Panc1 (cell line): ENCODE measurements at regions not wholly inside any gene's neighbourhood (a gene's known extent, or its start where the extent isn't known, plus 50 kb on each side); places are given as distances from the start of the nearest gene placed in this dataset.
A peak's percentile ranks its signal among the peaks of the same experiment; 100 is the strongest.

ENCODE experiments used
- ATAC-seq: fragments of 200-7000 bp; cut with Tn5 transposase; 2 replicates; pipeline ENCODE4 v1.9.1; 2020; ENCODE audit warnings: mild to moderate bottlenecking, moderate library complexity
- BruUV-seq: library from RNA; stranded (reverse); fragments of 400-500 nt; replicated peaks from 2 replicates; lab custom pipeline; 2021; lab: Mats Ljungman, UMichigan
- CTCF ChIA-PET: fragments of 300-600 bp; sonication (Branson Sonifier 250); formaldehyde crosslinking; loops from one replicate; lab custom pipeline; 2022; ENCODE audit warnings: antibody characterized with exemption; lab: Charles Lee
- POLR2A ChIA-PET: fragments of 300-600 bp; sonication (Branson Sonifier 250); formaldehyde crosslinking; loops from one replicate; lab custom pipeline; 2022; ENCODE audit warnings: antibody characterized with exemption; lab: Charles Lee
- DNase-seq: peaks from one replicate; pipeline ENCODE4 v3.0.0-alpha.2; 2010; ENCODE audit warnings: low read depth, low spot score
- H3K27ac ChIP-seq: 2 replicates; pipeline ENCODE4 v1.5.1; 2011; ENCODE audit warnings: mild to moderate bottlenecking, low read length, inconsistent platforms
- H3K27me3 ChIP-seq: fragments of 200-500 bp; sonication (Bioruptor generic); 2 replicates; pipeline ENCODE4 v1.6.0; 2014; ENCODE audit warnings: low read length, inconsistent platforms; ENCODE audit not compliant: control insufficient read depth, insufficient read depth
- H3K36me3 ChIP-seq: fragments of 200-500 bp; sonication (Bioruptor generic); 2 replicates; pipeline ENCODE4 v1.5.1; 2014; ENCODE audit warnings: inconsistent platforms, mild to moderate bottlenecking, low read length, moderate library complexity; ENCODE audit not compliant: control insufficient read depth, insufficient read depth
- H3K4me1 ChIP-seq: 2 replicates; pipeline ENCODE4 v1.5.1; 2011; ENCODE audit warnings: inconsistent platforms, mild to moderate bottlenecking, low read length, moderate library complexity; ENCODE audit not compliant: control insufficient read depth, insufficient read depth
- H3K4me3 ChIP-seq, 2 experiments: 2 replicates each; pipeline ENCODE4 v1.5.1; 2011 to 2012; ENCODE audit warnings: low read depth in 2 of 2, low read length in 2 of 2, mild to moderate bottlenecking in 2 of 2, inconsistent platforms in 1 of 2, moderate library complexity in 1 of 2
- H3K9me3 ChIP-seq: fragments of 200-500 bp; sonication (Bioruptor generic); 2 replicates; pipeline ENCODE4 v1.5.1; 2014; ENCODE audit warnings: low read depth, mild to moderate bottlenecking, inconsistent platforms, low read length, moderate library complexity; ENCODE audit not compliant: control insufficient read depth, insufficient read depth
- POLR2AphosphoS5 ChIP-seq: IDR thresholded peaks from 2 replicates; pipeline ENCODE4 v1.6.1; 2012; ENCODE audit warnings: mild to moderate bottlenecking, low read depth, low read length, moderate library complexity
- SIN3A ChIP-seq: IDR thresholded peaks from 2 replicates; pipeline ENCODE4 v1.6.1; 2012; ENCODE audit warnings: low read depth, mild to moderate bottlenecking, low read length, moderate library complexity, borderline replicate concordance; ENCODE audit not compliant: insufficient read depth
- TCF7L2 ChIP-seq: IDR thresholded peaks from 2 replicates; pipeline ENCODE4 v1.6.1; 2011; ENCODE audit warnings: mild to moderate bottlenecking, low read depth, low read length, inconsistent platforms
- in situ Hi-C: cut with HindIII; loops from 2 replicates; pipeline ENCODE4 v1.10.0; 2016; ENCODE audit warnings: low sequenced_read_pairs, low pct_unique_long_range_greater_than_20kb
- intact Hi-C: fragments of 100-400 bp; cut with micrococcal nuclease; formaldehyde crosslinking; loops from one replicate; pipeline ENCODE4 v1.10.0; 2022; ENCODE audit not compliant: unreplicated experiment
- TF ChIP-seq, protein P1 (sequence below): fragments of 450-650 bp; IDR thresholded peaks from 2 replicates; pipeline ENCODE4 v1.5.1; 2017; ENCODE audit warnings: mild to moderate bottlenecking
- TF ChIP-seq, protein P2 (sequence below), 2 experiments: IDR thresholded peaks; 2 replicates each; pipeline ENCODE4 v1.6.1; 2011 to 2012; ENCODE audit warnings: low read depth in 2 of 2, control low read depth in 1 of 2, low read length in 1 of 2, mild to moderate bottlenecking in 1 of 2, moderate library complexity in 1 of 2; ENCODE audit not compliant: insufficient read depth in 1 of 2

- TF ChIP-seq, protein P1, sequence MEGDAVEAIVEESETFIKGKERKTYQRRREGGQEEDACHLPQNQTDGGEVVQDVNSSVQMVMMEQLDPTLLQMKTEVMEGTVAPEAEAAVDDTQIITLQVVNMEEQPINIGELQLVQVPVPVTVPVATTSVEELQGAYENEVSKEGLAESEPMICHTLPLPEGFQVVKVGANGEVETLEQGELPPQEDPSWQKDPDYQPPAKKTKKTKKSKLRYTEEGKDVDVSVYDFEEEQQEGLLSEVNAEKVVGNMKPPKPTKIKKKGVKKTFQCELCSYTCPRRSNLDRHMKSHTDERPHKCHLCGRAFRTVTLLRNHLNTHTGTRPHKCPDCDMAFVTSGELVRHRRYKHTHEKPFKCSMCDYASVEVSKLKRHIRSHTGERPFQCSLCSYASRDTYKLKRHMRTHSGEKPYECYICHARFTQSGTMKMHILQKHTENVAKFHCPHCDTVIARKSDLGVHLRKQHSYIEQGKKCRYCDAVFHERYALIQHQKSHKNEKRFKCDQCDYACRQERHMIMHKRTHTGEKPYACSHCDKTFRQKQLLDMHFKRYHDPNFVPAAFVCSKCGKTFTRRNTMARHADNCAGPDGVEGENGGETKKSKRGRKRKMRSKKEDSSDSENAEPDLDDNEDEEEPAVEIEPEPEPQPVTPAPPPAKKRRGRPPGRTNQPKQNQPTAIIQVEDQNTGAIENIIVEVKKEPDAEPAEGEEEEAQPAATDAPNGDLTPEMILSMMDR = no peak
- TF ChIP-seq SIN3A (no peak), POLR2AphosphoS5 (no peak), TCF7L2 (no peak)
- TF ChIP-seq, protein P2, sequence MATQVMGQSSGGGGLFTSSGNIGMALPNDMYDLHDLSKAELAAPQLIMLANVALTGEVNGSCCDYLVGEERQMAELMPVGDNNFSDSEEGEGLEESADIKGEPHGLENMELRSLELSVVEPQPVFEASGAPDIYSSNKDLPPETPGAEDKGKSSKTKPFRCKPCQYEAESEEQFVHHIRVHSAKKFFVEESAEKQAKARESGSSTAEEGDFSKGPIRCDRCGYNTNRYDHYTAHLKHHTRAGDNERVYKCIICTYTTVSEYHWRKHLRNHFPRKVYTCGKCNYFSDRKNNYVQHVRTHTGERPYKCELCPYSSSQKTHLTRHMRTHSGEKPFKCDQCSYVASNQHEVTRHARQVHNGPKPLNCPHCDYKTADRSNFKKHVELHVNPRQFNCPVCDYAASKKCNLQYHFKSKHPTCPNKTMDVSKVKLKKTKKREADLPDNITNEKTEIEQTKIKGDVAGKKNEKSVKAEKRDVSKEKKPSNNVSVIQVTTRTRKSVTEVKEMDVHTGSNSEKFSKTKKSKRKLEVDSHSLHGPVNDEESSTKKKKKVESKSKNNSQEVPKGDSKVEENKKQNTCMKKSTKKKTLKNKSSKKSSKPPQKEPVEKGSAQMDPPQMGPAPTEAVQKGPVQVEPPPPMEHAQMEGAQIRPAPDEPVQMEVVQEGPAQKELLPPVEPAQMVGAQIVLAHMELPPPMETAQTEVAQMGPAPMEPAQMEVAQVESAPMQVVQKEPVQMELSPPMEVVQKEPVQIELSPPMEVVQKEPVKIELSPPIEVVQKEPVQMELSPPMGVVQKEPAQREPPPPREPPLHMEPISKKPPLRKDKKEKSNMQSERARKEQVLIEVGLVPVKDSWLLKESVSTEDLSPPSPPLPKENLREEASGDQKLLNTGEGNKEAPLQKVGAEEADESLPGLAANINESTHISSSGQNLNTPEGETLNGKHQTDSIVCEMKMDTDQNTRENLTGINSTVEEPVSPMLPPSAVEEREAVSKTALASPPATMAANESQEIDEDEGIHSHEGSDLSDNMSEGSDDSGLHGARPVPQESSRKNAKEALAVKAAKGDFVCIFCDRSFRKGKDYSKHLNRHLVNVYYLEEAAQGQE (IDR thresholded peaks at IDR 0.05; ENCODE audit: insufficient read depth in 1 of 2, low read depth in 2 of 2, low read length in 1 of 2) = no peak
- Histone ChIP-seq H3K27ac (peak overlapping the region; percentile 74), H3K36me3 (peaks cover 4% of the 10 kb centered on the region; the same call in 1 of the 2 replicates), H3K4me3 (peak overlapping the region; percentile 85 to 86), H3K4me1 (peaks cover 13% of the 10 kb centered on the region), H3K9me3 (no peaks in the 10 kb centered on the region), H3K27me3 (no peaks in the 10 kb centered on the region)
- ChIA-PET CTCF (interaction anchor here (0.6 kb wide), 1 partner anchor 39 kb away, joined by 3 read pairs; no protein-coding TSS in a partner anchor), POLR2A (interaction anchor here (0.6 kb wide), 2 partner anchors 46 to 160 kb away, joined by 3 to 7 read pairs; no protein-coding TSS in a partner anchor)
- BruUV-seq = no TSS peak
- ATAC-seq (no peak), DNase-seq (peak; percentile 12)
- in situ Hi-C loops = no loop called here
- intact Hi-C loops = no loop called here
These were observed 70.5 kb upstream of the MAP4 start for GRCh38 chr3:48086705-48087104.

DNA sequence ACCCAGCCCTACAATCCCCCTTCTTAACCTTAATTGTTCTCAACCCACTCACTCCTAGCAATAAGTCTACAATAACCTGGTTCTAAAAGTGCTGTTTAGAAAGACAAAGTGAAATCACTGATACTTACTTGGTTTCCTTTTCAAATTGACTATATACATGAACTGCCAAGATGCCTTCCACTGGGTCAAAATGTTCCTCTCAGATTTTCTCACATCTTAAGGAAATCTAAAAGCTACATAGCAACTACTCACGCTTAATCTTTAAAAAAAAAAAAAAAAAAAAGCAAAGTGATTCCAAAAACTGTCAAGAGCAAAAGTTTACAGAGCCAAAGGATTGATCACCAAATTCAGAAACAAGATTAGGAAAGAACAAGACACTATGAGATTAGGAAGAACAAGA, 68.7 kb upstream of the MAP4 start:
- intact Hi-C loops (no loop called here), in situ Hi-C loops (no loop called here)
- Histone ChIP-seq H3K27ac (no peak overlapping the region), H3K4me1 (peaks cover 9% of the 10 kb centered on the region), H3K36me3 (peaks cover 4% of the 10 kb centered on the region; the same call in 1 of the 2 replicates), H3K27me3 (no peaks in the 10 kb centered on the region), H3K4me3 (no peak overlapping the region), H3K9me3 (no peaks in the 10 kb centered on the region)
- ATAC-seq (no peak), DNase-seq (no peak)
- TF ChIP-seq TCF7L2 = no peak
- no peak for TF ChIP-seq SIN3A
- TF ChIP-seq, protein P1 = no peak
- no peak for TF ChIP-seq POLR2AphosphoS5
- TF ChIP-seq, protein P2 (IDR thresholded peaks at IDR 0.05; ENCODE audit: insufficient read depth in 1 of 2, low read depth in 2 of 2, low read length in 1 of 2) = no peak
- POLR2A ChIA-PET = no interaction called here
- CTCF ChIA-PET = no interaction called here
- no TSS peak for BruUV-seq
